Stomach (tissue), 8 donors: ENCODE measurements at regions not wholly inside any gene's neighbourhood (a gene's known extent, or its start where the extent isn't known, plus 50 kb on each side); places are given as distances from the start of the nearest gene placed in this dataset.

Source experiments
- DNase-seq, 2 donors: peaks; one replicate each; pipeline versions ENCODE4 v3.0.0 to v3.0.0-alpha.2; 2013 to 2019
- H3K27ac ChIP-seq, 5 donors: fragments of 200-600 bp in 4 of 5; sonication (generic) in 4 of 5; one replicate each; pipeline ENCODE4 v1.5.1; 2013 to 2019; ENCODE audit warnings: mild to moderate bottlenecking in 1 of 5, moderate library complexity in 1 of 5
- H3K27me3 ChIP-seq, 3 donors: fragments of 200-600 bp; sonication (generic); one replicate each; pipeline ENCODE4 v1.5.1; 2017 to 2019; ENCODE audit warnings: mixed run types in 1 of 3
- H3K36me3 ChIP-seq, 4 donors: fragments of 200-600 bp; sonication (generic); 1 replicate in 3 of 4; 2 replicates in 1 of 4; pipeline ENCODE4 v1.5.1; 2016 to 2019
- H3K4me1 ChIP-seq, 4 donors: fragments of 200-600 bp; sonication (generic); one replicate each; pipeline ENCODE4 v1.5.1; 2016 to 2019
- H3K4me3 ChIP-seq, 4 donors: fragments of 200-600 bp; sonication (generic) in 3 of 4; one replicate each; pipeline ENCODE4 v1.5.1; 2016 to 2019; ENCODE audit warnings: mild to moderate bottlenecking in 1 of 4
- H3K9me3 ChIP-seq, 4 donors: fragments of 200-600 bp; sonication (generic); one replicate each; pipeline ENCODE4 v1.5.1; 2016 to 2019
- CTCF ChIP-seq, 7 experiments: fragments of 450-650 bp in 4 of 7; fragments of 200-600 bp in 3 of 7; sonication (generic) in 3 of 7; IDR thresholded peaks; one replicate each; pipeline ENCODE4 v1.5.1; 2016 to 2019; ENCODE audit warnings: antibody characterized with exemption in 7 of 7, control low read depth in 2 of 7, mild to moderate bottlenecking in 1 of 7
- EP300 ChIP-seq: sonication (generic); formaldehyde crosslinking; IDR thresholded peaks from one replicate; pipeline ENCODE4 v1.6.1; 2017; ENCODE audit warnings: antibody characterized with exemption
- POLR2A ChIP-seq, 4 donors: fragments of 450-650 bp; IDR thresholded peaks; one replicate each; pipeline ENCODE4 v1.6.1; 2016; ENCODE audit warnings: antibody characterized with exemption in 4 of 4, control low read depth in 2 of 4, mild to moderate bottlenecking in 1 of 4, moderate library complexity in 1 of 4
- POLR2AphosphoS5 ChIP-seq, 3 donors: sonication (generic); formaldehyde crosslinking; IDR thresholded peaks; one replicate each; pipeline ENCODE4 v1.6.1; 2016; ENCODE audit warnings: antibody characterized with exemption in 3 of 3
- WGBS, 5 donors: extraction: QIAGEN DNeasy Blood & Tissue Kit in 3 of 5; methylation state at CpG; one replicate each; pipeline versions ENCODE4 v1.1.5 to v1.1.7; 2013 to 2018; 5-methylcytosine and 5-hydroxymethylcytosine counted together
- intact Hi-C: fragments of 100-400 bp; cut with DNase I; formaldehyde crosslinking; loops from one replicate; pipeline ENCODE4 v1.15.1; 2023; ENCODE audit warnings: low total_unique reads
- donor health status: healthy with polysubstance abuse.
- donor health status: Bipolar disorder and iron deficiency.
- donor health status: healthy.

GRCh38 chr1:193701759-193702158 is 515.3 kb upstream of the B3GALT2 start:
- Histone ChIP-seq H3K27ac (no peak overlapping the region), H3K4me3 (no peak overlapping the region), H3K36me3 (no peaks in the 10 kb centered on the region), H3K4me1 (no peaks in the 10 kb centered on the region), H3K27me3 (no peaks in the 10 kb centered on the region), H3K9me3 (peaks cover 0 to 2% (median 0%) of the 10 kb centered on the region in 4 donors)
- TF ChIP-seq POLR2AphosphoS5 (IDR thresholded peaks at IDR 0.05) (no peak), EP300 (no peak)
- no peak for DNase-seq
- intact Hi-C loops: no loop called here

- DNase-seq: no peak
- H3K27ac ChIP-seq: no peak overlapping the region
- H3K36me3 ChIP-seq: no peaks in the 10 kb centered on the region
- TF ChIP-seq EP300 (no peak), POLR2A (IDR thresholded peaks at IDR 0.05) (no peak), CTCF (IDR thresholded peaks at IDR 0.05) (no peak), POLR2AphosphoS5 (IDR thresholded peaks at IDR 0.05) (no peak)
- no peak overlapping the region for H3K4me3 ChIP-seq
- WGBS, 5 donors: 72 to 91% (median 89%) methylated on average over 3 of the region's 3 CpGs
- peaks cover 0 to 2% (median 0%) of the 10 kb centered on the region in 4 donors for H3K9me3 ChIP-seq
- no peaks in the 10 kb centered on the region for H3K27me3 ChIP-seq
- no peaks in the 10 kb centered on the region for H3K4me1 ChIP-seq
- intact Hi-C loops: no loop called here
Measured at GRCh38 chr1:193700710-193701355, 514.4 kb upstream of the B3GALT2 start.

GRCh38 chr1:193699261-193699660 is 512.8 kb upstream of the B3GALT2 start:
- no peak overlapping the region for H3K4me3 ChIP-seq
- 87 to 89% (median 88%) methylated on average over 4 of the region's 4 CpGs for whole genome bisulfite sequencing, 5 donors

GRCh38 chr1:193697776-193698175 is 511.4 kb upstream of the B3GALT2 start:
- Histone ChIP-seq H3K4me1 (no peaks in the 10 kb centered on the region), H3K27ac (no peak overlapping the region), H3K36me3 (no peaks in the 10 kb centered on the region), H3K9me3 (no peaks in the 10 kb centered on the region), H3K27me3 (no peaks in the 10 kb centered on the region), H3K4me3 (no peak overlapping the region)
- no peak for DNase-seq
- no peak for TF ChIP-seq EP300
- no peak for TF ChIP-seq POLR2AphosphoS5 (IDR thresholded peaks at IDR 0.05)
- TF ChIP-seq POLR2A (IDR thresholded peaks at IDR 0.05): no peak
- no peak for TF ChIP-seq CTCF (IDR thresholded peaks at IDR 0.05)
- intact Hi-C loops: no loop called here
- 59 to 67% (median 64%) methylated on average over 3 of the region's 3 CpGs for WGBS, 5 donors

More at GRCh38 chr1:193699261-193699660, 512.8 kb upstream of the B3GALT2 start:
- H3K27me3 ChIP-seq: no peaks in the 10 kb centered on the region
- no peak overlapping the region for H3K27ac ChIP-seq
- no peaks in the 10 kb centered on the region for H3K36me3 ChIP-seq
- no peak for DNase-seq
- no peaks in the 10 kb centered on the region for H3K9me3 ChIP-seq
- intact Hi-C loops: no loop called here
- no peak for TF ChIP-seq POLR2AphosphoS5 (IDR thresholded peaks at IDR 0.05)
- no peak for TF ChIP-seq POLR2A (IDR thresholded peaks at IDR 0.05)
- TF ChIP-seq EP300: no peak
- TF ChIP-seq CTCF (IDR thresholded peaks at IDR 0.05): no peak
- no peaks in the 10 kb centered on the region for H3K4me1 ChIP-seq

- H3K27me3 ChIP-seq: no peaks in the 10 kb centered on the region
- no peaks in the 10 kb centered on the region for H3K36me3 ChIP-seq
- DNase-seq: no peak
- no peaks in the 10 kb centered on the region for H3K4me1 ChIP-seq
- 73 to 93% (median 89%) methylated on average over 2 of the region's 2 CpGs for WGBS, 5 donors
- H3K4me3 ChIP-seq: no peak overlapping the region
- TF ChIP-seq POLR2AphosphoS5 (IDR thresholded peaks at IDR 0.05): no peak
- TF ChIP-seq POLR2A (IDR thresholded peaks at IDR 0.05): no peak
- no peak for TF ChIP-seq EP300
- TF ChIP-seq CTCF (IDR thresholded peaks at IDR 0.05): no peak
- H3K27ac ChIP-seq: no peak overlapping the region
- no peaks in the 10 kb centered on the region for H3K9me3 ChIP-seq
- intact Hi-C loops: no loop called here
Measured at GRCh38 chr1:193697115-193697762, 510.8 kb upstream of the B3GALT2 start.
